ENCODE measurements at regions not wholly inside any gene's neighbourhood (a gene's known extent, or its start where the extent isn't known, plus 50 kb on each side); places are given as distances from the start of the nearest gene placed in this dataset.

- TF ChIP-seq CTCF (IDR thresholded peaks at IDR 0.05 in 4 of 5, conservative IDR thresholded peaks at IDR 0.05 in 1 of 5) (no peak), POLR2A (IDR thresholded peaks at IDR 0.05) (no peak)
Measured at GRCh38 chr15:87219650-87220615, 1036.6 kb downstream of the NTRK3 start.
